HK-2 (cell line): ENCODE measurements at regions not wholly inside any gene's neighbourhood (a gene's known extent, or its start where the extent isn't known, plus 50 kb on each side); places are given as distances from the start of the nearest gene placed in this dataset.
"Not testable (repeated sequence)": the region's sequence is repeated elsewhere in the genome, so short reads cannot be mapped to it uniquely, and the experiment has no call there.

Experiments
- DNase-seq: peaks from one replicate; pipeline ENCODE4 v3.0.0-alpha.2; 2018; ENCODE audit not compliant: unreplicated experiment

DNA sequence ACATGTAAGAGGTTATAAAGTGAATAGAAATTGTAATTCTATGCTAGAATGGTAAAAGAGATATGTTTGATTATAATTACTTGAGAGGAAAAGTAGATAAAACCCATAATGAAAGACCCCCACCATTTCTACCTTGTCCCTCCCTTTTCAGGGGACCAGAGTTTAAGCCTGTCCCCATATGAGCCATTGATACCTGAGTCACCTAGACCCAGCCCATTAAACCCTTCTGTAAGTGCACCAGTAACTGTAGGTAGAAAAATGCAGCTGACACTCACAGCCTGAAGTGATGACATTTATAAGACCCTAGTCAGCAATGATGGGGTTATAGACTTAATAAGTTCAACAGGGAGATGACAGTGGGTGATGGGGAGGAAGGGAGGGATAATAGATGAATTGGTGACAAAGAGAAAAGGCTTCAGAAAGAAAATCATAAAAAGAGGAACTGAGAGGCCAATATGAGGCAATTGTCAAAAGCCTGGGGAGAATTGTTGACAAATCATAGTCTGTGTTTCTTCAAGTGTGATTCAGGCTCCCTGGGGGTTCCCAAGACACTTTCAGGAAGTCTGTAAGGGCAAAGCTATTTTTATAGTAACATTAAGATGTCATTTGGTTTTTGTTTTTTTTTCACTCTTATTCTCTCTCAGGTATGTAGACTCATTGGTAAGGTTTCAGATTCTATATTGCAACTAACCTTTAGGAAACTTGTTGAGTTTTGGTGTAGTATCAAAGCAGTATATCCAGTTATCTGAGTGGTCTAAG is 544.2 kb downstream of the SATB2 start:
- no peak for DNase-seq

DNA sequence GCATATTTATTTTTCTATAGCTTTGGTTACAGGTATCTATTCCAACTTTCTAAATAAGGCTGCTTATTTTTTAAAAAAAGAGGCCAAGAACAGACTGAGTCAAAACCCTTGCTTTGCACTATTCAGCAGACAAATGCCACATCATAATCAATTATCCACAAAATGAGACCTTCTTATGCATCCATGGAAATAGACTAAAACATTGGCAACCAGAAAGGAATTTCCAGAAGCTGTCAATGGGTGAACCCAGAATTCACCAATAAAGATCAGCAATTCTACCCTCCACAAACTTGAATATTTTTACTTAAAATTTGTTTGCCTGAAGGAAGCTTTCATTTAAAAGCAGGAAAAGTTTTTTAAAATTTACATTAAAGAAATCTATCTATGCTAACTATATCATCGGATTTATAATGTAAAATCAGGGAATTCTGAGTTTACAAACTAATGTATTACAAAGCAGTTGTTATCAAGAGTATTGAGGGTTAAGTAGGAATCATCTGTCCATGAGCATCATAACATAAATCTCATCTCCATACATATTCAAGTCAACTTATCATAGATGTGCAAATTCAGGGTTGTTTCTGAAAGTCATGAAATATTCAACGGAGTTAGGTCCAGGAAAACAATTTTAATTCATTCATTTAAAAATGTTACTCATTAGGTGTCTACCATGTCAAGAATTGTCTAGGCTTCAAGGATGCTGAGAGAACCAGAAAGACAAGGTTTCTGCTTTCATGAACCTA is 548.0 kb downstream of the SATB2 start:
- no peak for DNase-seq

DNA sequence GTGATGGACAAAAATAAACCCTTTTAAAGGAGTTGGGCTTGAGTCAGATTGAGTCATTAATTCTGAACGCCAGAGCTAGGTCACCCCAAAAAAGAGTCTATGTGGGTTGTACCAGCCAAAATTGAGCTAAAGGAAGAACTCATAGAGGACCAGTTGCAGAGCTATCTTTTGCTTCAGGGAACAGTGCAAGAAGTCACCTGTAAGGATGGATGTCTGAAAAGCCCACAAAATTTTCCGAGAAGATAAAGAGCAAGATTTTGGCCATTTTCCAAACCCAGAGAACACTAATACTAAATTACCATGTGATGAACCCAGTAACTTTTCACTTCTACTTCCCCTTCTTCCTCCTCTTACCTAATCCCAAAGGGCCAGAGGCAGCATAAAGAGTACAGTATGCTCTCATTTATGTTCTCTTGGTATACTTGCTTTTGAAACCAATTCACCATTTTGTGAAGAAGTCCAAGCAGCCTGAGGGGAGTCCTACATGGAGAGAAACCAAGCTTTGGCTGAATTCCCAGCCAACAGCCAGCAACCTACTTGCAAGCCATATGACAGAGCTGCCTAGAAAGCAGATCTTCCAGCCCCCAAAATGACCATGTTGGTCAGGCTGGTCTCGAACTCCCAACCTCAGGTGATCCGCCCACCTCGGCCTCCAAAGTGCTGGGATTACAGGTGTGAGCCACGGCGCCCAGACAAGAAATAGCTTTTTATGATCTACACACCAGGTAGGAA is 551.7 kb downstream of the SATB2 start:
- DNase-seq, result no peak

DNA sequence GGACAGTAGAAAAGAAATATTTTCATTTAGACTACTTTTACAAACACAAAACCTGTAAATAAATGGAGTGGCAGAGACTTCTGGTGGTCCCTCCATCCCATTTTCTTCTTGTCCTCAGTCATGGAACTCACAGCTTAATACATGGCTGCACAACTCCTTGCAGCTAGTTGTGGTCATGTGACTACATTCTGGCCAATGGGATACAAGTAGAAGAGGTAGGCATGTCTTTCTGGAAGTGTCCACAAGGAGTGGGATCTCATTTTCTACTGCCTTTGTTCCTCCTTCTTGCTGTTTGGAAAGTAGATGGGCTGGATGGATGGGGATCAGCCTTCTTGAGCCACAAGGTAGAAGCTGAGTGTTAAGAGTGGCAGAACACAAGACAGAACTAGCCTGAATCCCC is 555.8 kb downstream of the SATB2 start:
- DNase-seq, result no peak

DNA sequence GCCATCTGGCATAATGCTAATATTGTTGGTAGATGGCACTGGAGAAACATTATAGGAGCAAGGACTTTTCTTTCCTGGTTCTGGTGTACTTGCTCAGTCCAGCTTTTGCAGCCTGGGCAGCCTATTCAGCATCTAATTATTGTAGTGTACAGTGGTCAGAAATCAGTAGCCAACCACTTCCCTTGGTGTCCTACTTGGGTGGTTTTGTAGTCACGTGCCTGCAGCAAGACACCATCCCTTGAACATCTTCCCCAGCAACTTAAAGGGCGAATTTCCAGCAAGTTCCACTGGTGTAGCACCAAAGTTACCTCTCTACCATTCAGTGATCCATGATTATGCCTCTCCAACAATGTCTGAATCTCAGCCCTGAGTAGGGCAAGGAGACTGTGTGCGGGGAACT is 557.6 kb downstream of the SATB2 start:
- DNase-seq, result no peak

DNA sequence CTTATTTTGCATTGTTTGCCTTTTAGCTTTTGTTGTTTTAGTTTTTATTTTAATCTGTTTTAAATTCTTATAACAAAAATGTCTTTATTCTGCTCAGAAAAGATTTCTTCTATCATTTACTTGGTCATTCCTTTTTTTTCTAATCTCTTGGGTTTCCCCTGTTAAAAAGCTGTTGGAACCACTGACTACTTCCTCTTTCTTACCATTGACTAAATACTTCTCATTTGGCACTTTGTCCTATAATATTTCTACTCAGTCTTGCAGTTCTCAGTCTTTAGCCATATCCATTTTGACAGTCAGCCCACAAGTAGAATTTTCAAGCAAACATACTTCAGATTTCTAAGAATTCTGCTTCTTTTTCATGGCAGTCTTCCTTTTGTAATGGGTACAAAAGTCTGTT is 567.2 kb downstream of the SATB2 start:
- no peak for DNase-seq

DNA sequence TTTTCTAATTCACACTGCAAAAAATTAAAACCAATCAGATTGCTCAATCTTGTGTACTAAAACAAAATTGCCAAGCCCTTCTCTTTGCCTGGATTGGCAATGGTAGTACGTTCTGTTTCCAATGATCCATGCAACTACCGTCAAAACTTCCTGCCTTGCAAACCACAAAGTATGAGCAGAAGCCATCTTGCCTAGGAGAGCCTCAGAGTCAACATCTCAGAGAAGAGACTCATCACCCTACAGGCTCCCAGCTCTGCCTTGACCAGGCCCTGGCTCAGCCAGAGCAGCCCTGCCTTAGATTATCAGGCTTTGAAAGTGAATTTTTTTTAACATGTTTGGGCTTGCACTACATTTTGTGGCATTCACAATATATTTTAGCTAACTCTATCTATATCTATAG is 574.1 kb downstream of the SATB2 start:
- DNase-seq, result no peak

DNA sequence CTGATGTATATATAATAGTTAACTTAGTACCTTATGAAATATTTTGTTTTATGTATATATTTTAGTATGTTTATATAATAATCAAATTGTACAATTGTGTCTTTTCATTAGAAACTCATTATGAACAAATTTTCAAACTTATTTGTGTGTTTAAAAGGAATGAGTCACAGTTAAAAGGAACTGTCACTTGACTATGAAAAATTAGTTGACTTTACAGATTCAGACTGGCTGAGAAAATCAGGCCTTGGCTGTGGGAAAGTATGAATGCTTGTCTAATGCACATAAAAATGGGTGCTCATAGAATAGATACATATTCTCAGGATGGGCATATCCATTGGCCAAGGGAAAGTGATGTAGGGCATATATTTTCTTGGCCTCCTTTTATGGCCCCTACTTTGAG is 576.8 kb downstream of the SATB2 start:
- DNase-seq, result no peak

DNA sequence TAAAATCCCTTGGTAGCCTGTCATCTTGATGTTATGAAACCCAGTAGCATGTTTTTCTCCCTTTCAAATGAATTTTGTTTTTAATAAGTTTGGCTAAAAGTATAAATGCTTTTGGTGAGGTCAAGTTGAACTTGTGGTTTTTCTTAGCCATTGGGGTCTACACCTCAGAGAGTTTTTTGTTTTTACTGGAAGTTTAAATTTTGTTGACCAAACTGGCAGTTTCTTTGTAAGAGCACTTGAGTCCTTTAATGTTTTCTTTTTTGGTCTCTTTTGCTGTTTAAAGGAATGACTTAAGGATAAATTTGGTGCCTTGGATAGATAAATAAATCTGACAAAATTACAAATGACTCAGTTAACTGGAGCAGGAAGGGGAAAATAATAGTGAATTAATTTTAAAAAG is 577.3 kb downstream of the SATB2 start:
- DNase-seq, result no peak

DNA sequence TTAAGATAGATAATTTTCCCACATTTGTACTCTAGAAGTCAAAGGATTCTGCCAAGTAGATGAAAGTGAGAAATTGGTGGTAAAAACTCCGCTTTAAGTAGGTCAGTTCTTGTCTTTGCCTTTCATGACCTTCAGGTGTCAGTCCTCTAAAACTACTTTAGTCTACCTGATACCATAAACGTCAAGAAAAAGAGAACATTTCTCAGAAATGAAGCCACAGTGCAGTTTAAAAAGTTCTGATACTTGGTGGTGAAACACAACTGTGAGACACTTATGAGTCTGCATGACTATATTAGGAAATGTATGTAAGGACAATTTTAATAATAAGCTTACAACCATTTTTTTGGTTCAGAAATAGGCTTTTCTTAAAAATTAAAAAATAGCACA is 583.3 kb downstream of the SATB2 start:
- DNase-seq, result no peak

DNA sequence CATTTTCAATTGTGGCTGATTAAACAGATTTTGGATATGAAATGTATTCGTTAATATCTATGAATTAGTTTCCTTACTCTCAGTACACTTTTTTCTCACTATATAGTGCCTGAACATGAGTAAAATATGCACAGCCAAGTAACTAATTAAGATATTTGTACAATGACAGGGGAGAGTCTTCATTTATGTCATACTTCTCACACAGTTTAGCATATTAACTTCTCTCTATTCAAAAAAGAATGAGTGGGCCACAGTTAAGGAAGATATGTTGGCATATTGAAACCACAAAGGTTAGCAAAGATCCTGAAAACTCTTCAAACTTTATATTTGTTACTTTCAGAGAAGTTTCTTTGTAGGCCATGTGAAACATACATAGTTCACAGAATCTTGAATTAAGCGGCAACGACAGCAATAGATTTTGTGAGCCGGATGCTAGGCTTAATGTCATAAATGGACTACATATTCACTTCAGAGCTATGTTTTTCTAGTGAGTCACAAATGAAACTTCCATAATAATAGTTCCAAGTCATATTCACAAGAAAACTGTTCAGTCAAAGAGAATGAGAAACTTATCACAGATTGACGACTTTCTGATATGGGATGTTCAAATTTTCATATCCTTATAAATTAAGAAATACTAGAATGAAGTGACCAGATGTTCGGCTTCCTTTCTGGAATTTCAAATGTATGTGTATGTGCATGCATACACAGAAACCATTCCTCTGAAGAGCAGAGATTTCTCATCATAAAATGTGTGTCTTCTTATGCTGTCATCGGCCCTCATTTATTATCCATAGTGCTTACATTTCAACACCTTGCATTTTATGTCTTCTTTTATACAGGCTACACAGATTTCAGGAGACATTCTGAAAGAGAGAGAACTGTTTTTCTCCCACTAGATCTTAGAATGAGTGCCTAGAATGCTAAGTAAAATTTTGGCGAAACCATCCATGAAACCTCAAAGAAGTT is 584.0 kb downstream of the SATB2 start:
- no peak for DNase-seq

DNA sequence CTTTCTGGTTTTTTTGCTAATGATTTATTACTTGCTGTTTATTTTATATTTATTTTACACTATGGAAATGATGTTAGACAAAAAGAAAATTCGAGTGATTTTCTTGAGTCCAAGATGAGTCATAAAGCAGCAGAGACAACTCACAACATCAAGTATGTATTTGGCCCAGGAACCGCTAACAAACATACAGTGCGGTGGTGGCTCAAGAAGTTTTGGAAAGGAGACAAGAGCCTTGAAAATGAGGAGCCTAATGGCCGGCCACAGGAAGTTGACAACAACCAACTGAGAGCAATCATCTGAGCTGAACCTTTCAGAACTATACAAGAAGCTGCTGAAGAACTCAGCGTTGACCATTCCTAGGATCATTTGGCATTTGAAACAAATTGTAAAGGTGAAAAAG is 594.1 kb downstream of the SATB2 start:
- no peak for DNase-seq

DNA sequence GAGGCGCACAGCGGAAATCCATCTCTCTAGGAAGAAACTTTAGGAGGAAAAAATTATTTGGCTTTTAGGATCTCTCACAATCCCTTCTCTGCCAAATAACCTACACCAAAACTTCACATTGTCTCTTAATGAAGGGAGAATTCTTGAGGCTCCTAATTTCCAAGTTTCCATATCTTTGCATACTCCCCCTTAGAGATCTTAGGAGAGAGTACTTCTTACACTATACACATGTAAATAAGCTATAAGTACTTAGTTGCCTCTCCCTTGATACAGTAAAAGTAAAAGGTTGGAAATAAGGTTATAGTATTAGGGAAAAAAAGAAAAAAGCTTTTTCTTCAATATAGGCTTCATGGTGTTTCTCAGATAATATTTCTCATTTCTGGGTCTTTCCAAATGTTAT is 596.7 kb downstream of the SATB2 start:
- no peak for DNase-seq

DNA sequence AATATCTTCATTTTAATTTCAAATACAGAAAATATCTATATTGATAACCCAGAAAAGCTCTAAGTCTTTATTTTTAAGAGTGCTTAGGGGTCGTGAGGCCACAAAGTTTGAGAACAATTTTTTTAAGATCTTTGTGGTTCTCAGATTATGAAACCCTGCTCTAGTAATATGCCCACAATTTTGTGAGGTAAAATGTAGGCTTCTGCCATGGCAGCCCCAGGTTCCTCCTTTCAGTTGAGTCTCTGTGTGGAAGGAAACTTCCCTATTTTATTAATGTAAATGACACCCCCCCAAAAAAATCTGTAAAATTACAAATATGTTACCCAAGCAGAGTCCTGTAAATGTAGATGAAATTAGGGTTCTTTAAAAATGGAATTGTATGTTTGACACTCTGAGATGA is 600.5 kb downstream of the SATB2 start:
- DNase-seq, result no peak

DNA sequence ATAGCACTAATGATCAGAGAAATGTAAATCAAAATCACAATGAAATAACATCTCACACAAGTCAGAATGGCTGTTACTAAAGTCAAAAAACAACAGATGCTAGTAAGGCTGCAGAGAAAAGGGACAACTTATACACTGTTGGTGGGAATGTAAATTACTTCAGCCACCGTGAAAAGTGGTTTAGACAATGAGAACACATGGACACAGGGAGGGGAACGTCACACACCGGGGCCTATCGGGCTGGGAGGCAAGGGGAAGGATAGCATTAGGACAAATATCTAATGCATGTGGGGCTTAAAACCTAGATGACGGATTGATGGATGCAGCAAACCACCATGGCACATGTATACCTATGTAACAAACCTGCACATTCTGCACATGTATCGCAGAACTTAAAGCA is 602.0 kb downstream of the SATB2 start:
- not testable (repeated sequence) for DNase-seq

DNA sequence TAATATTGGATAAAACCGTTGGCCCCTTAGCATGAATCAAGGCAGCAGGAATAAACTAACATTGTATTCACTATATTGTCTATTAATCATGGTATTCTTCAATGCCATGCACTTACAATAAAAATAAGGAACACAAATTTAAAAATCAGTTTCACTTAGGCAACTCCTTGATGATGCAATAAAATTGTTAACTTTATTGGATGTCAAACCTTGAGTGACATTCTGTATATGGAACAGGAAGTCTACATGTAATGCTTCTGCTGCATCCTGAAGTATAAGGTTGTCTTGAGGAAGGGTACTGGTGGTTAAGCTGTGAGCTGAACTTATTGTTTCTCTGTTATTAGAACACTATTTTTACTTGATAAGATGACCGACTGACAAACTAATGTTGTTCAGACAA is 605.5 kb downstream of the SATB2 start:
- no peak for DNase-seq

DNA sequence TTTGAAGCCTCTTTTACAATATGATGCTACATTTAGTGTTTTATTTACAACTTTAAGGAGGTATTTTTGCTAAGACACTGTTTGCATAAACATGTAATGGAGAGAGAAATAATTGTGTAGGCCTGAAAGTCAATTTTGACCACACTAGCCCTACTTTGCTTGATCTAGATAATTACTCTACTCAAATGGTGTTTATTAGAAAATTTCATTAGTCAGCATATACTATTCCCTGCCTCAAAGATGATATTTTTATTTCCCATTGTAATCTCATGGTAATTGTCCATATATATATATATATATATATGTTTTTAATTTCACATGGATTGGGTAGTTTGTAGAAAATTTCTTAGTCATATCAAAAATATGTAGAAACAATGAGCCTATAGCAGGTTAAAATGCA is 632.2 kb downstream of the SATB2 start:
- DNase-seq, result no peak

DNA sequence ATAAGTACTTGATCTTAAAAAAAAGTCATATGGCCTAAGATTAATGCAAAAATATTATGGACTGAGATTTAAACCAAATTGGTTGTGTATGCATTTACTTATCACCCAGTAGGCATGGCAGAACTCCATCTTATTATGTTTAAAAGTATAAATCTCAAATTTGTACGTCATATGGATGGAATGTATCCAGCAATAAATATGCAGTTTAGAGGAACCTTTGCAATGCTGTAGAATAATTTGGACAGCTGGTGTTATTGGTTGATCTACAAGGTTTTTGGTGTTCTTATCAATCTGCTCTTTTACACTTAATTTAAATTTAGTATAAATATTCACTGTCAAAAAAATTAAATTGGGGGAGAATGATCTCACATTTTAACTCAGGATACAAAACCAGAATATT is 640.2 kb downstream of the SATB2 start:
- DNase-seq, result no peak

DNA sequence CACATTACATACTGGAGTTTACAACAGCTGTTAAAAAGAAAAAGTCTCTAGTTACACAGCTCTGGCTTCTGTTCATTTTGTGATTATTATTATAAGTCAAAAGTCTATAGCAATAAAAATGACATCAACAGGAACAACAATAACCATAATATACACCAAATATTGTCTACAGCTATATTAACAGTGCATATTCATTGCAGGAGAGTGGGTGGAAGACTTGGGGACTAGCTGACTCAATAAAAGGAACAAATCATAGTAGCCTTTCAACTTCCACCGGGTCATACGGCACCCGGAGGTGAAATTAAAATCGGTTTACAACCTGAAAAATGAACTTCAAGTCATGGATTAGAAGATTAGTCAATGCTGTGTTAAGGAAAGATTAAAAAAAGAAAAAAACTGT is 642.1 kb downstream of the SATB2 start:
- DNase-seq, result no peak

DNA sequence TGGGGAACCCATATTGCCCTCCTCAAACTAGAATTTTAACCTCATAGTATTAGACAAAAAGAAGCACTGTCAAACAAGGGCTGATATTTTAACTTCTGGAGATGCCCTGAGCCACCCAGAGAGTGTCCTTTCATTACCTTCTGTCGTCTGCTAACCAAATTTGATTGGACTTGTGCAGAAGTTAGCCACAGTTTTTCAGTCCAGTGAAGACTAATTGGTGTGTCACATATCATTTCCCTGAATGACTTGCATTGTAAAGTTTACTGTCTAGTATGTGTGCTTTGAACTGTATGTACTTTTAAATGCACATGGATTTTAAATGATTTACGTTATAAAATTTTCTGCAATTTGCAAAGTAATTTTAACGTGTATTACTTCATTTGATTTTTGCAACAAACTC is 646.5 kb downstream of the SATB2 start:
- no peak for DNase-seq

DNA sequence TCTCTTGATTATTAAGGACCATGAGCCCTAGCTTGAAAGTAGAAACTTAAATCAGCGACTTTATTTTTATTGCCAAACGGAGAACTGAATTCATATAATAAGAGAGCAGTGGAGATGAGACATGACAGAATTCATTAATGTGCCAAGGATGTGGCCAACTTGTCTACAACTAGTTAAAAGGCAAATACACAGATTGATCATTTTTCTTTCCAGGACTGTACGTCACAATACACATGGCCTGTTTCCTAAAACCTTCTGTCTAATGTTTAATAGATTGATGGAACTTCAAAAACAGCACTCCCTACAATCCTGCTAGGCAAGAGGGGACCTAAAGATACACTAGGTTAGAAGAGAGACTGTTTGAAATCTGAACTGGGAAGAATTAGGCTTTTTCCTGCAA is 647.8 kb downstream of the SATB2 start:
- no peak for DNase-seq

DNA sequence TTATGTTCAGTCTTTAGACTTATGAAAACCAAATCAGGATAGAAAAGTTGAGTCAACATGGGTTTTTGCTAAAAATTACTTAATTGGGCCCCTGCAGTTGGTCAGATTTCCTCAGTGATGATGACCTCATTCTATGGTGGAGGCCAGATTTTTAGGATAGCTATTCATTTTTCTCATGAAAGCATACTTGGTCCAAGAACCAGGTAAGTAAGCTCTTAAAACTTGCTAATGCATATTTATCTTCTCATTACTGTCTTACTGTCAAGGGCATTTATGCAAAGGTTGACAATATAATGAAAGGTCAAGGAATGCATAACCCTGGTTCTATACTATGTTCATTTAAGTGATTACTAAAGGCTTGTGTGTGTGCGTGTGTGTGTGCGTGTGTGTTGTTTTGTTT is 650.6 kb downstream of the SATB2 start:
- no peak for DNase-seq
